Epithelial cell of esophagus (primary cell): ENCODE measurements at regions not wholly inside any gene's neighbourhood (a gene's known extent, or its start where the extent isn't known, plus 50 kb on each side); places are given as distances from the start of the nearest gene placed in this dataset.
"Not testable (repeated sequence)": the region's sequence is repeated elsewhere in the genome, so short reads cannot be mapped to it uniquely, and the experiment has no call there.

Experiments used
- DNase-seq: peaks from one replicate; pipeline ENCODE4 v3.0.0; 2010; ENCODE audit warnings: low read depth
- H3K4me3 ChIP-seq: 2 replicates; pipeline ENCODE4 v1.5.1; 2011; ENCODE audit warnings: mild to moderate bottlenecking, low read length, control low read depth
- TF ChIP-seq, protein P1 (sequence below): IDR thresholded peaks from 2 replicates; pipeline ENCODE4 v1.5.1; 2011; ENCODE audit warnings: low read depth, mild to moderate bottlenecking, low read length, control low read depth, inconsistent platforms; ENCODE audit not compliant: insufficient read depth; ENCODE audit errors: missing control alignments

DNA sequence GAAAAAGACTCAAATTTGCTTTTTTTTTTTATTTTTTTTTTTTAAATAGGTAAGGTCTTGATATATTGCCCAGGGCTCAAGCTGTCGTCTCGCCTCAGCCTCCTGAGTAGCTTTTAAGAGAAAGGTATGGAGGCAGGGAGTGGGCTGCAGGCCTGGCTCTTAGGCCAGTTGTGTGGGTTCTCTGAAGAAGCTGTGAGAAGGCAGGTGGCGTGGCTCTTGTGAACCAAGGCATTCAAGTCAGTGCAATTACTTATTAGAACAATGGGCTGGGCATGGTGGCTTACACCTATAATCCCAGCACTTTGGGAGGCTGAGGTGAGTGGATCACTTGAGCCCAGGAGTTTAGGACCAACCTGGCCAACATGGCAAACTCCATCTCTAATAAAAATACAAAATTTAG, 244.0 kb upstream of the SFRP2 start:
- DNase-seq: no peak
- TF ChIP-seq, protein P1, sequence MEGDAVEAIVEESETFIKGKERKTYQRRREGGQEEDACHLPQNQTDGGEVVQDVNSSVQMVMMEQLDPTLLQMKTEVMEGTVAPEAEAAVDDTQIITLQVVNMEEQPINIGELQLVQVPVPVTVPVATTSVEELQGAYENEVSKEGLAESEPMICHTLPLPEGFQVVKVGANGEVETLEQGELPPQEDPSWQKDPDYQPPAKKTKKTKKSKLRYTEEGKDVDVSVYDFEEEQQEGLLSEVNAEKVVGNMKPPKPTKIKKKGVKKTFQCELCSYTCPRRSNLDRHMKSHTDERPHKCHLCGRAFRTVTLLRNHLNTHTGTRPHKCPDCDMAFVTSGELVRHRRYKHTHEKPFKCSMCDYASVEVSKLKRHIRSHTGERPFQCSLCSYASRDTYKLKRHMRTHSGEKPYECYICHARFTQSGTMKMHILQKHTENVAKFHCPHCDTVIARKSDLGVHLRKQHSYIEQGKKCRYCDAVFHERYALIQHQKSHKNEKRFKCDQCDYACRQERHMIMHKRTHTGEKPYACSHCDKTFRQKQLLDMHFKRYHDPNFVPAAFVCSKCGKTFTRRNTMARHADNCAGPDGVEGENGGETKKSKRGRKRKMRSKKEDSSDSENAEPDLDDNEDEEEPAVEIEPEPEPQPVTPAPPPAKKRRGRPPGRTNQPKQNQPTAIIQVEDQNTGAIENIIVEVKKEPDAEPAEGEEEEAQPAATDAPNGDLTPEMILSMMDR: no peak
- H3K4me3 ChIP-seq: no peak overlapping the region

- no peak for DNase-seq
- TF ChIP-seq, protein P1: no peak
- no peak overlapping the region for H3K4me3 ChIP-seq
These were observed 241.9 kb upstream of the SFRP2 start for GRCh38 chr4:154030746-154031145.

DNA sequence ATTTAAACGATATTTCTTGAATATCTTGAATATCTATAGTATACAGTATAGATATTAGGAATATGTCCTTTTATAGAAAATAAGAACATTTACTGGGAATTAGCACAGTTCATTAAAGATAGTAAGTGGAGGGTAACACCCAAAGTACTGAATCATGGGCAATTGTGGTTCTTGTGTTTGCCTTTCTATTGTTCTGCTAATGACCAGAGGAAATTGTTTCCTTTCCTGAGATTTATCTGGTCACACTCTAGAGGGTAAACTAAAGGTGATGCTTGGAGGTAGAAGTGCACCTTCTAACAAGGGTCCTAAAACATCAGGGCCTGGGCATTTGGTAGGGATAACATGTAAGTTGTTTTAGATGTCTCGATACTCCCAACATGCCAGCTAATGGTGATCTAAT, 241.3 kb upstream of the SFRP2 start:
- DNase-seq: no peak
- H3K4me3 ChIP-seq: no peak overlapping the region
- TF ChIP-seq, protein P1: no peak

DNA sequence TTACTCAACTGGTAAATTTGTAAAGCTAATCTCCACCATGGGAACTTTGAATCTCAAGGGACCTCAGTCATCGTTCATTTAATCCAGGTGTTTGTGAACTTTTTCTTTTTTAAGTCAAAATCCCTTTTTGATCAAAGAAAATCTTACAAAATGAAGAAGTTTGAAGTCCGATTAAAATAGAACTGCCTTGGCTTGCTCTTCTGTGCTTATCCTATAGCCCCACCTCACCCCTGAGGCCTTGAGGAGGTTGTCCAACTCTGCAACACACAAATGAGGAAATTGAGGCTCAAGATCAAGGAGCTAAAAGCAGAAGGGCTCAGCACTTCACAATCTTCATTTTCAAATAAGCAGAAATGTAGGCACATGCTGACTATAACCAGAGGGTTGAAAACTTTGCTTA, 240.3 kb upstream of the SFRP2 start:
- DNase-seq: no peak
- TF ChIP-seq, protein P1: no peak
- no peak overlapping the region for H3K4me3 ChIP-seq

DNA sequence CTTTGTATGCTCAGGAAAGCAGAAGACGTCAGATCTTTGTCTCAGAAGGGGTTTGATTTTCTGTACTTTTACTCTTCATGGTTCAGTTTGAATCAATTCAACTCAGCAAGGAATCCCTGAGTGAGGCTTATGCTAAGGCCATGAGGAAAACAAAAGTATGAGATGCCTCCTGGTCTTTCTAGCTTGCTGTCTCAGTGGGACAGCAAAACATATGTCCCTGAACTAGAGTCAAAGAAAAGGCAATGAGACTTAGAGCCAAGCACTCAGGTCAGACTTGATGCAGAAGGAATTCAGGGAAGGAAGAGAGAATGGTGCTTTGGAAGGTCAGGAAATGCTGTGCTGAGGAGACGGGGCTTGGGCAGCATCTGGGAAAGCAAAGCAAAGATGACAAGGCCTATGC, 236.2 kb upstream of the SFRP2 start:
- no peak for DNase-seq
- TF ChIP-seq, protein P1: no peak
- no peak overlapping the region for H3K4me3 ChIP-seq

GRCh38 chr4:154024097-154024694, 235.3 kb upstream of the SFRP2 start:
- TF ChIP-seq, protein P1: no peak
- no peak overlapping the region for H3K4me3 ChIP-seq
- DNase-seq: no peak

GRCh38 chr4:154023671-154024070, 234.8 kb upstream of the SFRP2 start:
- not testable (repeated sequence) for DNase-seq, H3K4me3 ChIP-seq
